ENCODE measurements at regions not wholly inside any gene's neighbourhood (a gene's known extent, or its start where the extent isn't known, plus 50 kb on each side); places are given as distances from the start of the nearest gene placed in this dataset.

DNA sequence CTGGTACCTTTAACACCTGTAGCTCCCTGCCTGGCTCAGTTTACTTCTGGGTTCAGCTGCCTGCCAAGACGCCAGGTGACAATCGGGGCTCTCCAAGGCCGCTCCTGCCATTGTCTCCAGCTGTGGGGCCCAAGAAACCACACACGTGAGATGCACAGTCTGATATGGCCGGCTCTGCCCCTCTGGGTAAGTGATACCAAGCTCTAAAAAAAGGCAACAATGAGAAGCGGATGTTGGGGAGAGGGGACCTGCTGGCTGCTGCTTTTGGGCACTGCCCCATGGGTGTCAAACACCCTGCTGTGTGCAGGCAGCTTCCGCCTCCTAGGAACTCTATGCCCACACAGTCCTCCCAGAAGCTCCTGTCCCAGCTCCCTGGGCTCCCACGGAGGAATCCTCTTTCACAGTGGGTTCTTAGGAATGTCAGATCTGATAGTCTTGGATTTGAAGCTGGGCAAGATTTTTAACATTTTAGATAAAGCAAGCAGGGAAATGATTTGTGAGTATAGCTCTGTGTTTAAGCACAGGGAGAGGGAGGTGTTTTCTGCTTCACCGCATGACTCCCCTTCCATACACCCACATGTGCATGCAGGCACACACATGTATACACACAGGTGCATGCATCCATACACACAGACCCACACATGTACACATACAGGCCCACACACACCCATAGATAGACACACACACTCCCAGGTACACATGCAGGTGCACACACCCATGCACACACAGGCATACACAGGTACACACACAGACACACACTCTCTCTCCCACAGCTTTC, 1135.8 kb downstream of the BCL11B start:
- Histone ChIP-seq H3K4me2 (ENCODE audit: low read length) (no peak overlapping the region), H3K79me1 (ENCODE audit: low read length) (no peaks in the 10 kb centered on the region), H2AFZ (ENCODE audit: insufficient read depth, low read length, poor library complexity) (no peak overlapping the region), H4K91ac (ENCODE audit: low read depth, low read length) (no peak overlapping the region), H4K12ac (ENCODE audit: low read depth, low read length) (no peak overlapping the region), H4K8ac (ENCODE audit: low read depth, low read length) (no peak overlapping the region), H3K4ac (ENCODE audit: low read depth, low read length) (no peak overlapping the region), H3K4me1 (ENCODE audit: control insufficient read depth in 1 of 2, insufficient read depth in 2 of 2, low read length in 2 of 2) (no peaks in the 10 kb centered on the region), H2BK120ac (ENCODE audit: insufficient read depth, low read length, poor library complexity) (no peak overlapping the region), H3K79me2 (ENCODE audit: control insufficient read depth, insufficient read depth, low read length, poor library complexity) (no peaks in the 10 kb centered on the region), H3K27ac (ENCODE audit: low read depth, low read length) (no peak overlapping the region), H3K36me3 (ENCODE audit: control insufficient read depth in 1 of 2, insufficient read depth in 2 of 2, low read length in 2 of 2) (no peaks in the 10 kb centered on the region), H3K27me3 (ENCODE audit: insufficient read depth, low read length) (no peaks in the 10 kb centered on the region), H3K4me3 (ENCODE audit: low read depth, low read length) (no peak overlapping the region), H2AK5ac (ENCODE audit: low read length) (no peak overlapping the region), H3K9ac (ENCODE audit: low read length) (no peak overlapping the region), H3K14ac (ENCODE audit: low read length) (no peak overlapping the region), H2BK12ac (ENCODE audit: low read length) (no peak overlapping the region), H2BK5ac (ENCODE audit: low read depth, low read length, poor library complexity) (no peak overlapping the region), H3K23ac (ENCODE audit: low read length) (no peak overlapping the region), H3K9me3 (ENCODE audit: insufficient read depth, low read depth, low read length) (no peaks in the 10 kb centered on the region), H3K18ac (ENCODE audit: low read length) (no peak overlapping the region)
- WGBS (ENCODE audit: extremely low coverage, insufficient coverage, insufficient read length): no CpG with 5 or more reads among the region's 9 CpGs
- DNase-seq: no peak

DNA sequence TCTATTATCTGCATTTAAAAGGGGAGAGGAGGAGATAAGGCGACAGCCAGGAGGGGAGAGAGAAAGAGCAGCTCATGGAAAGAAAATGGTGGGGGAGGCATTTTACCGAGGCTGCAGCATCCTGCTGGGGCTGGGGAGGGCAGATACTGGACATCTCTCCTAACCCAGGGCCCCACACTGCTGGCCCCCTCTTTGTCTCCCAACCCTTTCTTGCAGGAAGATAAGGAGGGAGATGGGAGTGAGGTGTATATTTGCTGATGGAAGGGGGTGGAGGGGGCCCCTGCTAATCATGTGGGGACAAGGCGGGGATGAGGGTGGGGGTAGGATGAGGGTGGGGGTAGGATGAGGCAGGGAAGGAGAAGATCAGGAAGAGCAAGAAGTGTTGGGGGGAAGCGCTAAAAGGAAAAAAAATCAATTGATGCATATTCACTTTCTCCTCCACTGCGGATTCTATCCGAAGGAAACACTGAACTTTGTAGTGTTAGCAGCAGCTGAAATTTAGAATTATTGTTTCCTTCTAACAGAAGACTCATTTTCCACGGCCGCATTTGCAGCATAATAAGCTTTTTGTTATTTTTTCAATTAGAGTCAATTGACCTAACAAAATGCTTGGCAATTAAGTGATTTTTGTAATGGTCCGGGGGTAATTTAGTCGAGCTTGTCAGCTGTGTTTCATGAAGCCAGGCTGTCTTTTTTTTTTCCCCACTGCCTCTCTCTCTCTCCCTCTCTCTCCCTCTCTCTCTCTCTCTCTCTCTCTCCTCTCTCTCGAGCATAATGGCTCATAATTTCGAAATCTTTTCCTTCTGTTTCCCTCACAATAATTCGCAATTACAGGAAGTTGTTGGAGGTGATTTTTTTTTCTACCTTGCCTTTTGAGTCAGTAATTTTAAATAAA, 1134.6 kb downstream of the BCL11B start:
- no CpG with 5 or more reads among the region's 13 CpGs for WGBS (ENCODE audit: extremely low coverage, insufficient coverage, insufficient read length)
- no peaks in the 10 kb centered on the region for H3K4me1 ChIP-seq (ENCODE audit: control insufficient read depth in 1 of 2, insufficient read depth in 2 of 2, low read length in 2 of 2)
- no peak overlapping the region for H4K8ac ChIP-seq (ENCODE audit: low read depth, low read length)
- no peak overlapping the region for H4K91ac ChIP-seq (ENCODE audit: low read depth, low read length)
- H3K9me3 ChIP-seq (ENCODE audit: insufficient read depth, low read depth, low read length): no peaks in the 10 kb centered on the region
- H3K36me3 ChIP-seq (ENCODE audit: control insufficient read depth in 1 of 2, insufficient read depth in 2 of 2, low read length in 2 of 2): no peaks in the 10 kb centered on the region
- H3K14ac ChIP-seq (ENCODE audit: low read length): no peak overlapping the region
- H3K79me2 ChIP-seq (ENCODE audit: control insufficient read depth, insufficient read depth, low read length, poor library complexity): no peaks in the 10 kb centered on the region
- H3K18ac ChIP-seq (ENCODE audit: low read length): no peak overlapping the region
- H3K23ac ChIP-seq (ENCODE audit: low read length): no peak overlapping the region
- H2AFZ ChIP-seq (ENCODE audit: insufficient read depth, low read length, poor library complexity): no peak overlapping the region
- H3K27ac ChIP-seq (ENCODE audit: low read depth, low read length): no peak overlapping the region
- H2BK5ac ChIP-seq (ENCODE audit: low read depth, low read length, poor library complexity): no peak overlapping the region
- H3K27me3 ChIP-seq (ENCODE audit: insufficient read depth, low read length): no peaks in the 10 kb centered on the region
- H3K4me2 ChIP-seq (ENCODE audit: low read length): no peak overlapping the region
- no peak overlapping the region for H3K4me3 ChIP-seq (ENCODE audit: low read depth, low read length)
- no peaks in the 10 kb centered on the region for H3K79me1 ChIP-seq (ENCODE audit: low read length)
- no peak overlapping the region for H2BK12ac ChIP-seq (ENCODE audit: low read length)
- no peak overlapping the region for H3K4ac ChIP-seq (ENCODE audit: low read depth, low read length)
- H3K9ac ChIP-seq (ENCODE audit: low read length): no peak overlapping the region
- H4K12ac ChIP-seq (ENCODE audit: low read depth, low read length): no peak overlapping the region
- H2BK120ac ChIP-seq (ENCODE audit: insufficient read depth, low read length, poor library complexity): no peak overlapping the region
- no peak for DNase-seq
- H2AK5ac ChIP-seq (ENCODE audit: low read length): no peak overlapping the region

DNA sequence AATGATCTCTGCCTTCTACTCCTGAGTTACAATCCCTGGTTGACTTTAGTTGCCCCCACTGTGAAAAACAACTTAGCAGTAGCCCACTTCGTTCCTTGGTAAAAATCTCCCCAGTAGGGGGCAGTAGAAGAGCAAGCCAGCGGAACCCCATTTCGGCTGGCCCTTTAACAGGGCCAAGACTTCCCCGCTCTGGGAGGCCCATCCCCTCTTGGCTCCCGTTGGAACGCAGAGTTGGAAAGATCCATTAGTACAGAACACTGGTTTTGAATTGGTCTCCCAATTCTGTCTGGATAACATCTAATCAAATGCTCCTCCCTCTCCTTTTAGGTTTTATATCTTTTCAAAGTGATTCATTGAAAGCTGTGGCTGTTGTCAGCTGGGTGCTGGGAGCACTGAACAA, 1133.3 kb downstream of the BCL11B start:
- no peak overlapping the region for H2BK120ac ChIP-seq (ENCODE audit: insufficient read depth, low read length, poor library complexity)
- H3K18ac ChIP-seq (ENCODE audit: low read length): no peak overlapping the region
- H3K23ac ChIP-seq (ENCODE audit: low read length): no peak overlapping the region
- no peaks in the 10 kb centered on the region for H3K79me2 ChIP-seq (ENCODE audit: control insufficient read depth, insufficient read depth, low read length, poor library complexity)
- DNase-seq: peak in 1 of 2 donors; percentile 2
- H4K8ac ChIP-seq (ENCODE audit: low read depth, low read length): no peak overlapping the region
- H3K9ac ChIP-seq (ENCODE audit: low read length): no peak overlapping the region
- H3K14ac ChIP-seq (ENCODE audit: low read length): no peak overlapping the region
- H3K4ac ChIP-seq (ENCODE audit: low read depth, low read length): no peak overlapping the region
- no peaks in the 10 kb centered on the region for H3K9me3 ChIP-seq (ENCODE audit: insufficient read depth, low read depth, low read length)
- H2AFZ ChIP-seq (ENCODE audit: insufficient read depth, low read length, poor library complexity): no peak overlapping the region
- no CpG with 5 or more reads among the region's 6 CpGs for WGBS (ENCODE audit: extremely low coverage, insufficient coverage, insufficient read length)
- H3K27me3 ChIP-seq (ENCODE audit: insufficient read depth, low read length): no peaks in the 10 kb centered on the region
- H3K79me1 ChIP-seq (ENCODE audit: low read length): no peaks in the 10 kb centered on the region
- H3K4me1 ChIP-seq (ENCODE audit: control insufficient read depth in 1 of 2, insufficient read depth in 2 of 2, low read length in 2 of 2): no peaks in the 10 kb centered on the region
- no peak overlapping the region for H4K12ac ChIP-seq (ENCODE audit: low read depth, low read length)
- H2BK12ac ChIP-seq (ENCODE audit: low read length): no peak overlapping the region
- no peak overlapping the region for H3K4me2 ChIP-seq (ENCODE audit: low read length)
- H3K27ac ChIP-seq (ENCODE audit: low read depth, low read length): no peak overlapping the region
- H3K4me3 ChIP-seq (ENCODE audit: low read depth, low read length): no peak overlapping the region
- H4K91ac ChIP-seq (ENCODE audit: low read depth, low read length): no peak overlapping the region
- H2AK5ac ChIP-seq (ENCODE audit: low read length): no peak overlapping the region
- no peak overlapping the region for H2BK5ac ChIP-seq (ENCODE audit: low read depth, low read length, poor library complexity)
- H3K36me3 ChIP-seq (ENCODE audit: control insufficient read depth in 1 of 2, insufficient read depth in 2 of 2, low read length in 2 of 2): no peaks in the 10 kb centered on the region

DNA sequence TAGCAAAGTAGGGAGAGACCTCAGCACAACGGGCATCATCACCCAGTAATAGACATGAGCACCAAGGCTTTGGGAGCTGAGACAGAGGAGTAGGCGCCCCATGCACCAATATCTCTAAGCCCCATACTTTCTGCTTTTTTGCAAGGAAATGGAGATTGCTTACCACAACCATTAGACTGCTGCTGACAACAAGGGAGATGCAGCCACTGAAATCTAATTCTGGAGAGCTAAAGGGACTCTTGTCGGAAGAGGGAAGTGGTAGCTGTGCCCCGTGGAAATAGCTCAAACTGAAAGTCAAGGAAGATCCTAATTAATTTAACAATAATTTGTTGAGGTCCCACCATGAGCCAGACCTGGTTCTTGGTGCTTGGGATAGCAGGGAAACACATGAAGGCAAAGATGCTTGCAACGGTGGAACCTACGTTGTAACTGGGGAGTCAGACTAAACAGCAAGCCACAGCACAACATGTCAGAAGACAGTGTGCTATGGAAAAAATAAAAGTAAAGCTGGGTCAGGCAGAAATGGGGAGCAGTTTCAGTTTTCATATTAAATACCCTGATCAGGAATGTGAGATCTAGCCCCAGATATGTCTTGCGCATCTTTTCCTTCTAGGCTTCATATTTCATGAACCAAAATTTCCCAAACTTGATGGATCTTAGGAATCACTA, 1131.0 kb downstream of the BCL11B start:
- Histone ChIP-seq H3K27me3 (ENCODE audit: insufficient read depth, low read length) (no peaks in the 10 kb centered on the region), H3K9ac (ENCODE audit: low read length) (no peak overlapping the region), H3K14ac (ENCODE audit: low read length) (no peak overlapping the region), H2AFZ (ENCODE audit: insufficient read depth, low read length, poor library complexity) (no peak overlapping the region), H3K79me1 (ENCODE audit: low read length) (no peaks in the 10 kb centered on the region), H2AK5ac (ENCODE audit: low read length) (no peak overlapping the region), H4K91ac (ENCODE audit: low read depth, low read length) (no peak overlapping the region), H4K12ac (ENCODE audit: low read depth, low read length) (no peak overlapping the region), H3K18ac (ENCODE audit: low read length) (no peak overlapping the region), H2BK120ac (ENCODE audit: insufficient read depth, low read length, poor library complexity) (no peak overlapping the region), H3K27ac (ENCODE audit: low read depth, low read length) (no peak overlapping the region), H4K8ac (ENCODE audit: low read depth, low read length) (no peak overlapping the region), H3K36me3 (ENCODE audit: control insufficient read depth in 1 of 2, insufficient read depth in 2 of 2, low read length in 2 of 2) (no peaks in the 10 kb centered on the region), H2BK5ac (ENCODE audit: low read depth, low read length, poor library complexity) (no peak overlapping the region), H2BK12ac (ENCODE audit: low read length) (no peak overlapping the region), H3K4me2 (ENCODE audit: low read length) (no peak overlapping the region), H3K4ac (ENCODE audit: low read depth, low read length) (no peak overlapping the region), H3K4me3 (ENCODE audit: low read depth, low read length) (no peak overlapping the region), H3K79me2 (ENCODE audit: control insufficient read depth, insufficient read depth, low read length, poor library complexity) (no peaks in the 10 kb centered on the region), H3K4me1 (ENCODE audit: control insufficient read depth in 1 of 2, insufficient read depth in 2 of 2, low read length in 2 of 2) (no peaks in the 10 kb centered on the region), H3K23ac (ENCODE audit: low read length) (peak overlapping the region; percentile 13), H3K9me3 (ENCODE audit: insufficient read depth, low read depth, low read length) (no peaks in the 10 kb centered on the region)
- no peak for DNase-seq
- WGBS (ENCODE audit: extremely low coverage, insufficient coverage, insufficient read length): no CpG with 5 or more reads among the region's 7 CpGs
